Right lobe of liver (tissue), 6 donors: ENCODE measurements at regions not wholly inside any gene's neighbourhood (a gene's known extent, or its start where the extent isn't known, plus 50 kb on each side); places are given as distances from the start of the nearest gene placed in this dataset.
"Not testable (repeated sequence)": the region's sequence is repeated elsewhere in the genome, so short reads cannot be mapped to it uniquely, and the experiment has no call there.

Experiments
- ATAC-seq, 4 donors: fragments of 200-7000 bp; cut with Tn5 transposase; one replicate each; pipeline ENCODE4 v1.9.1; 2020; ENCODE audit warnings: mild to moderate bottlenecking in 4 of 4, moderate library complexity in 4 of 4
- DNase-seq, 3 donors: peaks; one replicate each; pipeline ENCODE4 v3.0.0-alpha.2; 2020
- H3K27ac ChIP-seq, 3 donors: fragments of 200-600 bp; one replicate each; pipeline ENCODE4 v1.8.0; 2022
- H3K27me3 ChIP-seq, 2 donors: fragments of 200-600 bp; one replicate each; pipeline ENCODE4 v1.8.0; 2022
- H3K36me3 ChIP-seq, 4 donors: fragments of 200-600 bp; sonication (generic) in 1 of 4; one replicate each; pipeline versions ENCODE4 v1.5.1 to v1.8.0; 2017 to 2022; ENCODE audit warnings: control low read depth in 1 of 4
- H3K4me1 ChIP-seq, 4 donors: fragments of 200-600 bp; sonication (generic) in 1 of 4; one replicate each; pipeline versions ENCODE4 v1.5.1 to v1.8.0; 2017 to 2022; ENCODE audit warnings: control low read depth in 1 of 4
- H3K4me3 ChIP-seq, 3 donors: fragments of 200-600 bp; one replicate each; pipeline ENCODE4 v1.8.0; 2022
- H3K9me3 ChIP-seq, 4 donors: fragments of 200-600 bp; sonication (generic) in 1 of 4; one replicate each; pipeline versions ENCODE4 v1.5.1 to v1.8.0; 2017 to 2022; ENCODE audit warnings: control low read depth in 1 of 4
- CTCF ChIP-seq, 4 donors: fragments of 200-600 bp in 3 of 4; fragments of 450-650 bp in 1 of 4; IDR thresholded peaks; one replicate each; pipeline versions ENCODE4 v1.5.1 to v1.8.0; 2016 to 2022; ENCODE audit warnings: antibody characterized with exemption in 4 of 4, mild to moderate bottlenecking in 2 of 4
- POLR2A ChIP-seq: fragments of 450-650 bp; IDR thresholded peaks from one replicate; pipeline ENCODE4 v1.6.1; 2017; ENCODE audit warnings: antibody characterized with exemption, mild to moderate bottlenecking
- WGBS: methylation state at CpG from one replicate; pipeline ENCODE4 v1.1.6; 2018; ENCODE audit warnings: low coverage, low lambda C conversion rate; ENCODE audit not compliant: insufficient coverage; ENCODE audit errors: missing lambda C conversion rate; 5-methylcytosine and 5-hydroxymethylcytosine counted together
- intact Hi-C, 2 donors: fragments of 100-400 bp; cut with DNase I; formaldehyde crosslinking; loops; one replicate each; pipeline versions ENCODE4 v1.11.2 to v1.14.1; 2022
- donor health status: DM: no; HTN: yes; CAD: no.
- donor health status: DM: no; HTN: no; CAD: no.
- donor health status: DM: no; HTN: no; CAD: no.
- donor health status: DM: no; HTN: yes; CAD: no.
- donor health status: DM: no; HTN: yes; CAD: no.

- intact Hi-C loops = no loop called here
- no peak for ATAC-seq
- WGBS = 63% methylated on average over 5 of the region's 5 CpGs
Observed at GRCh38 chr7:124250297-124251034, 217.6 kb upstream of the TMEM229A start.

GRCh38 chr7:124247691-124248090 is 214.8 kb upstream of the TMEM229A start:
- DNase-seq = no peak
- Histone ChIP-seq H3K4me1 (no peaks in the 10 kb centered on the region), H3K4me3 (no peak overlapping the region), H3K27me3 (no peaks in the 10 kb centered on the region), H3K27ac (no peak overlapping the region), H3K36me3 (no peaks in the 10 kb centered on the region), H3K9me3 (no peaks in the 10 kb centered on the region)
- intact Hi-C loops = no loop called here
- WGBS = 41% methylated on average over 2 of the region's 2 CpGs
- TF ChIP-seq CTCF (IDR thresholded peaks at IDR 0.05) (no peak), POLR2A (no peak)
- no peak for ATAC-seq

More at GRCh38 chr7:124250297-124251034, 217.6 kb upstream of the TMEM229A start:
- Histone ChIP-seq H3K27me3 (no peaks in the 10 kb centered on the region), H3K36me3 (no peaks in the 10 kb centered on the region), H3K27ac (no peak overlapping the region), H3K9me3 (no peaks in the 10 kb centered on the region), H3K4me1 (no peaks in the 10 kb centered on the region), H3K4me3 (no peak overlapping the region)
- DNase-seq = no peak
- TF ChIP-seq CTCF (IDR thresholded peaks at IDR 0.05) = no peak

GRCh38 chr7:124246262-124246863 is 213.5 kb upstream of the TMEM229A start:
- DNase-seq (no peak), ATAC-seq (no peak)
- Histone ChIP-seq H3K9me3 (no peaks in the 10 kb centered on the region), H3K27ac (no peak overlapping the region), H3K4me3 (no peak overlapping the region), H3K27me3 (no peaks in the 10 kb centered on the region), H3K36me3 (no peaks in the 10 kb centered on the region), H3K4me1 (no peaks in the 10 kb centered on the region)
- TF ChIP-seq CTCF (IDR thresholded peaks at IDR 0.05) (no peak), POLR2A (no peak)
- intact Hi-C loops = no loop called here
- 51% methylated on average over 2 of the region's 2 CpGs for WGBS

GRCh38 chr7:124244469-124244868 is 211.6 kb upstream of the TMEM229A start:
- H3K27me3 ChIP-seq, H3K27ac ChIP-seq, DNase-seq, H3K9me3 ChIP-seq, intact Hi-C loops, H3K36me3 ChIP-seq, ATAC-seq, H3K4me3 ChIP-seq, H3K4me1 ChIP-seq: not testable (repeated sequence)

- Histone ChIP-seq H3K27ac (no peak overlapping the region), H3K36me3 (no peaks in the 10 kb centered on the region), H3K4me1 (no peaks in the 10 kb centered on the region), H3K4me3 (no peak overlapping the region), H3K9me3 (no peaks in the 10 kb centered on the region), H3K27me3 (no peaks in the 10 kb centered on the region)
- intact Hi-C loops = no loop called here
- 28% methylated on average over 3 of the region's 3 CpGs for WGBS
- no peak for TF ChIP-seq POLR2A
- TF ChIP-seq CTCF (IDR thresholded peaks at IDR 0.05) = no peak
- ATAC-seq = no peak
- DNase-seq = no peak
Observed at GRCh38 chr7:124219681-124220080, 186.8 kb upstream of the TMEM229A start.
